Gastrocnemius medialis (tissue), 4 donors: ENCODE measurements at regions not wholly inside any gene's neighbourhood (a gene's known extent, or its start where the extent isn't known, plus 50 kb on each side); places are given as distances from the start of the nearest gene placed in this dataset.

Experiments used
- POLR2A ChIP-seq, 2 donors: fragments of 450-650 bp; IDR thresholded peaks; one replicate each; pipeline ENCODE4 v1.6.1; 2017; ENCODE audit warnings: antibody characterized with exemption in 2 of 2, mild to moderate bottlenecking in 2 of 2, moderate library complexity in 2 of 2
- TF ChIP-seq, protein P1 (sequence below), 5 experiments: fragments of 450-650 bp in 3 of 5; fragments of 200-600 bp in 2 of 5; sonication (generic) in 2 of 5; IDR thresholded peaks in 4 of 5; conservative IDR thresholded peaks in 1 of 5; 1 replicate in 4 of 5; 2 replicates in 1 of 5; pipeline ENCODE4 v1.5.1; 2016 to 2019; ENCODE audit warnings: antibody characterized with exemption in 5 of 5, mild to moderate bottlenecking in 3 of 5, moderate library complexity in 3 of 5

DNA sequence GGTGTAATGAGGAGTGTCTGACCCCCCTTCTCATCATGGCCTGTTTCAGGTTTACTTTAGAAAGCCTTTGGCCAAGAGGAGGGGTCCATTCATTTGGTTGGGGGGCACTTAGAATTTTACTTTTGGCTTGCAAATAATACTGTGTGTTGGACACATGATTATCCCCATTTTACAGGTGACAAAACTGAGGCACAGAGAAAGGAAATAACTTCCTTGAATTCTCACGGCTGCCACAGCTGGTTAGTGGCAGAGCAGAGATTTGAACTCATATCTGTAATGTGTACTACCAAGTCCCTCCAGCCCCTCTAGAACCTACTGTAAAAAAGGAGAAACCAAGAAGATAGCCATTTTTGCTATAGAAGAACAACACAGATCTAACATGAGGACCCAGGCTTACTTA is 124.8 kb upstream of the NDUFV2 start:
- TF ChIP-seq POLR2A (IDR thresholded peaks at IDR 0.05), result no peak
- TF ChIP-seq, protein P1, sequence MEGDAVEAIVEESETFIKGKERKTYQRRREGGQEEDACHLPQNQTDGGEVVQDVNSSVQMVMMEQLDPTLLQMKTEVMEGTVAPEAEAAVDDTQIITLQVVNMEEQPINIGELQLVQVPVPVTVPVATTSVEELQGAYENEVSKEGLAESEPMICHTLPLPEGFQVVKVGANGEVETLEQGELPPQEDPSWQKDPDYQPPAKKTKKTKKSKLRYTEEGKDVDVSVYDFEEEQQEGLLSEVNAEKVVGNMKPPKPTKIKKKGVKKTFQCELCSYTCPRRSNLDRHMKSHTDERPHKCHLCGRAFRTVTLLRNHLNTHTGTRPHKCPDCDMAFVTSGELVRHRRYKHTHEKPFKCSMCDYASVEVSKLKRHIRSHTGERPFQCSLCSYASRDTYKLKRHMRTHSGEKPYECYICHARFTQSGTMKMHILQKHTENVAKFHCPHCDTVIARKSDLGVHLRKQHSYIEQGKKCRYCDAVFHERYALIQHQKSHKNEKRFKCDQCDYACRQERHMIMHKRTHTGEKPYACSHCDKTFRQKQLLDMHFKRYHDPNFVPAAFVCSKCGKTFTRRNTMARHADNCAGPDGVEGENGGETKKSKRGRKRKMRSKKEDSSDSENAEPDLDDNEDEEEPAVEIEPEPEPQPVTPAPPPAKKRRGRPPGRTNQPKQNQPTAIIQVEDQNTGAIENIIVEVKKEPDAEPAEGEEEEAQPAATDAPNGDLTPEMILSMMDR (IDR thresholded peaks at IDR 0.05 in 4 of 5, conservative IDR thresholded peaks at IDR 0.05 in 1 of 5), result no peak
